IPS-20b (cell line): ENCODE measurements at regions not wholly inside any gene's neighbourhood (a gene's known extent, or its start where the extent isn't known, plus 50 kb on each side); places are given as distances from the start of the nearest gene placed in this dataset.
"Not testable (repeated sequence)": the region's sequence is repeated elsewhere in the genome, so short reads cannot be mapped to it uniquely, and the experiment has no call there.

Experiments used
- H3K27ac ChIP-seq: one replicate; pipeline ENCODE4 v1.5.1; 2013; ENCODE audit warnings: low read length
- H3K27me3 ChIP-seq: 2 replicates; pipeline ENCODE4 v1.6.1; 2013; ENCODE audit warnings: mild to moderate bottlenecking, low read length, inconsistent platforms; ENCODE audit not compliant: insufficient read depth
- H3K36me3 ChIP-seq: 2 replicates; pipeline ENCODE4 v1.6.1; 2013; ENCODE audit warnings: low read depth, mild to moderate bottlenecking, inconsistent platforms, low read length, moderate library complexity; ENCODE audit not compliant: insufficient read depth
- H3K4me1 ChIP-seq: 2 replicates; pipeline ENCODE4 v1.6.1; 2013; ENCODE audit warnings: mild to moderate bottlenecking, control low read depth, inconsistent platforms, low read length, moderate library complexity; ENCODE audit not compliant: insufficient read depth
- H3K4me3 ChIP-seq: 2 replicates; pipeline ENCODE4 v1.5.1; 2013; ENCODE audit warnings: mild to moderate bottlenecking, low read length, inconsistent platforms
- H3K9ac ChIP-seq: 2 replicates; pipeline ENCODE4 v1.6.1; 2013; ENCODE audit warnings: low read depth, mild to moderate bottlenecking, inconsistent platforms, low read length, moderate library complexity
- H3K9me3 ChIP-seq: 2 replicates; pipeline ENCODE4 v1.6.1; 2013; ENCODE audit warnings: mild to moderate bottlenecking, low read depth, low read length, inconsistent platforms; ENCODE audit not compliant: insufficient read depth

DNA sequence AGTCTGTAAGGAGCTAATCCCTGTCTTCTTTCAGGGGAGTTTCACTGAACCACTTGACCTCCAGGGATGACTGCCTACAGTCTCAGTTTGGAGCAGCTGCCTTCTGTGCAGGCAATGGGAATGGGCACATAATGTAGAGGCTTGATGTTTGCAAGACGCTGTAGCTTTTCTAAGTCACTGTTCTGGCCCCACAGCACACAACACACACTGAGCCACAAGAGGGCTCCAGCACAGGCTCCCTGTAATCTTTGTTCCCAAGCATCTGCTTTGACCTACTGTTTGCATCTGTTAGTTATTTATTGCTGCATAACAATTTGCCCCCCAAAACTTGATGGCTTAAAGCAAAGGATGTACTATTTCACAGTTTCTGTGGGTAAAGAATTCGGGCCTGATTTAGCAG lies 419.0 kb upstream of the ASIC2 start:
- no peaks in the 10 kb centered on the region for H3K4me1 ChIP-seq
- no peaks in the 10 kb centered on the region for H3K36me3 ChIP-seq
- H3K27ac ChIP-seq = no peak overlapping the region
- no peak overlapping the region for H3K4me3 ChIP-seq
- H3K27me3 ChIP-seq = peaks cover 8% of the 10 kb centered on the region; the same call in 1 of the 2 replicates
- no peaks in the 10 kb centered on the region for H3K9me3 ChIP-seq
- no peak overlapping the region for H3K9ac ChIP-seq

DNA sequence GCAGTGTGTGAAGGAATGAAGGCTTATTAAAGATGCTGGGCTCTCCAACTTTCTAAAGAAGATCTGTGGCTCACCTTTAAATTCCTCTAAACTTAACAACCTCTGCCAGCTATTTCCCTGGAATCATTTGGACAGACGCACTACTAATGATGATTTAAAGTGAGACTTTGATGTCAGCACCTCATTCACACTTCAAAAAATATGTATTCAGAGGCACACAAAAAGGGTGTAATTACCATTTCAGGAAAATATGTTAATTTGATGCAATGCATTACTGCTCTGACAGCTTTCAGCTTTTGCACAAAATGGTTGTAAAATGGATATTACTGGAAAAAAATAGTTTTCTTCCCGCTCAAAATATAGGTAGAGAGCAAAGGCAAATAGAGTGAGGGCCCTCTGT lies 423.9 kb upstream of the ASIC2 start:
- no peaks in the 10 kb centered on the region for H3K9me3 ChIP-seq
- no peak overlapping the region for H3K9ac ChIP-seq
- H3K27ac ChIP-seq = no peak overlapping the region
- no peaks in the 10 kb centered on the region for H3K36me3 ChIP-seq
- H3K27me3 ChIP-seq = no peaks in the 10 kb centered on the region; the same call in 1 of the 2 replicates
- H3K4me3 ChIP-seq = no peak overlapping the region
- H3K4me1 ChIP-seq = no peaks in the 10 kb centered on the region

DNA sequence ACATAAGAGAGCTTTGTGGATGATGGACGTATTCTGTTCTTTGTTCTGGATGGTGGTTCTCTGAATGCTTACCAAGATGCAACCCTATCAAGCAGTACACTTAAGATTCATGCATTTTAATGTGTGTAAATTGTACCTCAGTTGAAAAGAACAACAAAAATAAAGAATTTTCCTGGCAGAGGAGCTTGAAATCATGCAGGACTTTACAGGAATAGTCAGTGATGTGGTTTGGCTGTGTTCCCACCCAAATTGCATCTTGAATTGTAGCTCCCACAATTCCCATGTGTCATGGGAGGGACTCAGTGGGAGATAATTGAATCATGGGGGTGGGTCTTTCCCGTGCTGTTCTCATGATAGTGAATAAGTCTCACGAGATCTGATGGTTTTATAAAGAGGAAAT lies 430.6 kb upstream of the ASIC2 start:
- H3K4me1 ChIP-seq, H3K9me3 ChIP-seq, H3K27me3 ChIP-seq, H3K4me3 ChIP-seq, H3K36me3 ChIP-seq, H3K27ac ChIP-seq, H3K9ac ChIP-seq: not testable (repeated sequence)

DNA sequence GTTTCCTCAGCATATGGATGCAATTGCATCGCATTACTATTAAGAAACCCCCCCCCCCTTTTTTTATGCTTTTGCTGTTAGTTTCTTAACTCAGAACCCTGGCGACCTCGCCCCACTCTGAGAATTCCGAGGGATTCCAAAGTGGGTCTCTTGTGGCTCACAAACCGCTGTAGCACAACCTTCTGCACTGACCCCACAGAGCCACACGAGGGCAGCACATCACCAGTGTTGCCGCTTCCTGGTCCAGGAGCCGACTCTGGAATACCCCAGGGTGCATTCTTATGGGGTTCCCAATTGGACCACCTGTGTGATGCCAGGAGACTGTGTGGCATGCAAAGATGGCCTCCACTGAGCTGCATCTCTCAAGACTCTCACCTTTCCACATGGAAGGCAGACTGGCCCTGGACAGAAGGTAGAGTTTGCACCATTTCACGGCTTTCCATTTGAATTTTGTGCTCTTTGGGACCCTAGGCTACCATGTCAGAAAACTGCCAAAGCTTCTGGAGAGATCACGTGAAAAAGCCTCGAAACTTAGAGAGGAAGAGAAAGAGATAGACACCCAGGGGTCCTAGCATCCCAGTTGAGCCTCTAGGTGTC lies 432.7 kb upstream of the ASIC2 start:
- Histone ChIP-seq H3K4me1 (no peaks in the 10 kb centered on the region), H3K27me3 (no peaks in the 10 kb centered on the region), H3K27ac (no peak overlapping the region), H3K36me3 (no peaks in the 10 kb centered on the region), H3K9me3 (no peaks in the 10 kb centered on the region), H3K4me3 (no peak overlapping the region), H3K9ac (no peak overlapping the region)

DNA sequence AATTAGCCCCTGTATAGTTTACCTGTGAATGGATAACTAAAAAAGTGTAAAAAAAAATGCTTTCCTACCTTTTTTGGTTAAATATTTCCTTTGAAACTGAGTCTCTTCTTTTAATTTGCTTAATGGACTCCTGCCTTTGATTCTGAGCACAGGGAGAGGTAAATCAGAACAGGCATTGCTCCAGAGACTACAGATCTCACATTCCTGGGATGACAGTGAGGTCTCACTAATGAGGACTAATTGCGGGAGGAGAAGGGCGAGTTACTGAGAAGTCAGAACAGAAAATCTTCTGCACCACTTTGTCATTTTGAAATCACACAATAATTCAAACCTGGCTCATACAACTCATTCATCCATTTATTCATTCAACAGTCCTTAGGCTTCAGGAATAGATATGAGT lies 437.0 kb upstream of the ASIC2 start:
- Histone ChIP-seq H3K36me3 (no peaks in the 10 kb centered on the region), H3K9ac (no peak overlapping the region), H3K4me1 (no peaks in the 10 kb centered on the region), H3K27me3 (no peaks in the 10 kb centered on the region), H3K9me3 (no peaks in the 10 kb centered on the region), H3K4me3 (no peak overlapping the region), H3K27ac (no peak overlapping the region)

DNA sequence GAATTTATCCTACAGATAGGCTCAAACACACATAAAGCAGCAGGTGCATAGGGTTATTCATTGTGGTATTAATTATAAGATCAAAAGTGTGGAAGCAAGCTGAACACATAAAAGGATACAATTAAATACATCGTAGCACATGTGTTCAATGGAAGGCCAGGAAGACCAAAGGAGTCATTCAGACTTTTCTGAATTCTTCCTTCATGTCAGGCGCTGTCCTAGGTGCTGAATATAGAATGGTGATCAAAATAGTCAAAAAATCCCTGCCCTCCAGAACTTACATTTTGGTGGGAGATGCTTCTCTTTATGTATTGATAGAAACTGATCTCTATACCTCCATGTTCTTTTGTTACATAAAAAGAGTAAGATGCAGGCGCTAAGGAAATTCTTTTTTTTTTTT lies 439.0 kb upstream of the ASIC2 start:
- Histone ChIP-seq H3K36me3 (no peaks in the 10 kb centered on the region), H3K9me3 (no peaks in the 10 kb centered on the region), H3K4me3 (no peak overlapping the region), H3K27ac (no peak overlapping the region), H3K4me1 (no peaks in the 10 kb centered on the region), H3K27me3 (no peaks in the 10 kb centered on the region), H3K9ac (no peak overlapping the region)

DNA sequence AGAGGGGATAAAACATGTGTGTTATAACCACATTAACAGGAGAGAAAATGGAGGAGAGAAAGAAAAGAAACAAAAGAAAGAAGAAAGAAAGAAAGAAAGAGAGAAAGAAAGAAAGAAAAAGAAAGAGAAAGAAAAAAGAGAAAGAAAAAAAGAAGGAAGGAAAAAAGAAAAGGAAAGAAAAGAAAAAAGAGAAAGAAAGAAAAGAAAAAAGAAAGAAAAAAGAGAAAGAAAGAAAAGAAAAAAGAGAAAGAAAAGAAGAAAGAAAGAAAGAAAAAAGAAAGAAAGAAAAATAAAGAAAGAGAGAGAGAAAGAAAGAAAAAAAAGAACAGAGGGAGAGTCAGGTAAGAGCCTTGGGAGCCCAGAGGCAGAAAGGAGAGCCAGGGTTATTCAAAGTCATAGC lies 446.6 kb upstream of the ASIC2 start:
- H3K4me3 ChIP-seq = no peak overlapping the region
- H3K27me3 ChIP-seq = no peaks in the 10 kb centered on the region
- no peaks in the 10 kb centered on the region for H3K36me3 ChIP-seq
- no peak overlapping the region for H3K9ac ChIP-seq
- H3K27ac ChIP-seq = no peak overlapping the region
- no peaks in the 10 kb centered on the region for H3K9me3 ChIP-seq
- no peaks in the 10 kb centered on the region for H3K4me1 ChIP-seq

DNA sequence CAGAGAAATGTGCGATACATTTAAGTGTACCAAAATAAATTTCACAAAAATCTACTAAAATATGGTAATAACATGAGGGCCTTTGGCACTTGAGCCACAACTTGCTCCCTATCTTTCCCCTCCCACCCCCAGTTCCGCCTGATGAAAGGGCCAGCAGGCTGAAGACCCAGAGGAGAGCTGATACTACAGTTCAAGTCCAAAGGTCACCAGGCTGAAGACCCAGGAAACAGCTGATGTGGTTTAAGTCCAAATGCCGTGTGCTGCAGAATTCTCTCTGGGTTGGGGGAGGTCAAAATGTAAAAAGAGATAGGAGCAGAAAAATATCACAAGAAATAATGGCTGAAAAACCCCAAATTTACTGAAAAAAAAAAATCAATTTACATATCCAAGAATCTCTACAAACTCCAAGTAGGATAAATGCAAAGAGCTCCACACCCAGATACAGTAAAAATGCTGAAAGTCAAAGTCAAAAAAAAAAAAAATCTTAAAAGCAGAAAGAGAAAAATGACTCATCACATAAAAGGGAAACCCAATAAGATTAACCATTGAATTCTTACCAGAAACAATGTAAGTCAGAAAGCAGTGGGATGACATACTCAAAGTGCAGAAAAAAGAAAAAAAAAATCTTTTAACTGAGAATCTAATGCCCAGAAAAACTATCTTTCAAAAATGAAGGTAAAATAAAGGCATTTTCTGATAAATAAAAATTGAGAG lies 452.1 kb upstream of the ASIC2 start:
- H3K9ac ChIP-seq = no peak overlapping the region
- H3K36me3 ChIP-seq = no peaks in the 10 kb centered on the region
- H3K27me3 ChIP-seq = peaks cover 29% of the 10 kb centered on the region
- peaks cover 3% of the 10 kb centered on the region for H3K4me1 ChIP-seq
- no peak overlapping the region for H3K27ac ChIP-seq
- no peaks in the 10 kb centered on the region for H3K9me3 ChIP-seq
- no peak overlapping the region for H3K4me3 ChIP-seq

DNA sequence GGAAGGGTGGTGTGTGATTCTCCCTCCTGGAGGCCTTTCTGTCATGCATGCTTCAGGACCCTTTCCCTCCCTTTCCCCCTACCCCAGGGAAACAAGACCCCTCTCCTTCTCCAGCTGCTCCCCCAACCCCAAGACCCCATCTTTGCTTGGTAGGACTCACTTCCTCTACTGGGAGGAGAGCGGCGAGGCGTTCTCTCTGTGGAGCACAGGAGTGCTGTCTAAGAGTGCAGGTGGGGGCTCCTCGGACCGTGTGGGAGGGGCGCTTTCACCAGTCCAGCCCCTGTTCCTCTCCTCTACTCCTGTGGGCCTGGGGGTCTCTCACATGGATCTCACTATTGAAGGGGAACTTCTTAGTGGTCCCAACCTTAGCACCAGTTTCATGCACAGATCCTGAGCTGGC lies 456.1 kb upstream of the ASIC2 start:
- no peak overlapping the region for H3K9ac ChIP-seq
- H3K9me3 ChIP-seq = no peaks in the 10 kb centered on the region
- H3K27me3 ChIP-seq = peaks cover 32% of the 10 kb centered on the region
- peaks cover 15% of the 10 kb centered on the region for H3K4me1 ChIP-seq
- H3K27ac ChIP-seq = no peak overlapping the region
- H3K36me3 ChIP-seq = no peaks in the 10 kb centered on the region
- no peak overlapping the region for H3K4me3 ChIP-seq

DNA sequence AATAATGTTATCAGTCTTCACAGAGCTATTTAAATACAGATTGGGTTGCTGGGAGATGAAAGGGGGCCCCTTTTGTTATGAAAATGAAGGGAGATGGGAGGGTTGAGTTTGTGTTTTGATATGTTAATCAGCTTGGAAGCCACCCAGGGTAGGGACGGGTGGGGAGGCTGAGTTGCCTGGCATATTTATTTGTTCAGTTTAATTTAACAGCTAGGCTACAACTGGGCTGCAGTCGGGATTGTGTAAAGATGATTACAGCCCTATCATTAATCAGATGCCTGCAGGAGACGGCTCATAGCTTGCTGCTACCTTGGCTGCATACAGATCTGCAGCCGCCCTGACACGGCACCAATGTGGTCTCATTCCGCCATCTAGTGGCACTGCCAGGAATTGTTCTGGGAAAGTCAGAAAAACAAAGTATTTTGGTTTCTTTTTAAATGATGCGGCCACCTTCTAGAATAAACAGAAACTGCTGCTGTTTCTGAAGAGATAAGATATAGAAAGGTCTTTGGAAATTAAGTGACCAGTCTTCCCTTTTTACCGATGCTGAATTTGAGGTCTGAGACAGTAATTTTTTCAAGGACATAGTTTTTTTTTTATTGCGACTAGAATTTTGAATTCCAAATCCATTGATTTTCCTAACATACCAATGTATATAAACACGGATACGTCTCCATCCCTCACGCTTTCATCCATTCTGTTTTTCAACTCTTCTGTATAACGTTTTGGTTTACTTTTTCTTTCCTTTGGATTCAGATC lies 458.0 kb upstream of the ASIC2 start:
- Histone ChIP-seq H3K9me3 (peaks cover 8% of the 10 kb centered on the region; the same call in 1 of the 2 replicates), H3K27ac (no peak overlapping the region), H3K27me3 (peaks cover 32% of the 10 kb centered on the region), H3K36me3 (no peaks in the 10 kb centered on the region), H3K9ac (peak overlapping the region; percentile 22; the same call in 1 of the 2 replicates), H3K4me1 (peaks cover 15% of the 10 kb centered on the region), H3K4me3 (peak overlapping the region; percentile 58)

DNA sequence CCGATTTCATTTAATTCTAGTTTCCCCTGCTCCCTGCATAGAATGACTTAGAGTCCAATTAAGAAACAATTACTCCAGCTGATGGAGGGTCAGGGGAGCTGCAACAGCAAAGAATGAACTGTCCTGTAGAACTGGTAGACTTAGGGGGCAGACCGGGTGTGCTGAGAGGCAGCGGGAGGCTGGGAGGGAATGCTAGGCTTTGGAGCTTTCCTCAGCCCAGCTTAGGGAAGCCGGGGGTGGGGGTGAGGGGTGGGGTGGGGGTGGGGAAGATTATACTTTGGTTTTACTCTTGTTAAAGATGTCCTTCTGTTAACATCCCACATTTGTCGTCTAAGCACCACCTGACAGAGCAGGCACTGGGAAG lies 458.6 kb upstream of the ASIC2 start:
- H3K9me3 ChIP-seq = peaks cover 8% of the 10 kb centered on the region; the same call in 1 of the 2 replicates
- H3K27ac ChIP-seq = no peak overlapping the region
- peak overlapping the region; percentile 22; the same call in 1 of the 2 replicates for H3K9ac ChIP-seq
- no peaks in the 10 kb centered on the region for H3K36me3 ChIP-seq
- H3K4me3 ChIP-seq = peak overlapping the region; percentile 58
- peaks cover 15% of the 10 kb centered on the region for H3K4me1 ChIP-seq
- peaks cover 32% of the 10 kb centered on the region for H3K27me3 ChIP-seq

DNA sequence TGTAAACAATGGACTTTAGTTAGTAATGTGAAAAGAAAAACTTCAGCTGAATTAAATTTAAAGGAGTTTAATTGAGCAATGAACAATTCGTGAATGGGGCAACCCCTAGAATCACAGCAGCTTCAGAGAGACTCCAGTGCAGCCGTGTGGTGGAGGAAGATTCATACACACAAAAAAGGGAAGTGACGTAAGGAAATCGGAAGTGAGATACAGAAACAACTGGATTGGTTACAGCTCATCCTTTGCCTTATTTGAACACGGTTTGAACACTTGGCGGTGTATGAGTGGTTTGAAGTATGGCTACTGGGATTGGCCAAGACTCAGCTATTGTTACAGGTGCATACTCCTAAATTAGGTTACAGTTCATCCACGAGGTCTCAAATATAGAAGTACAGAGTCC lies 460.4 kb upstream of the ASIC2 start:
- Histone ChIP-seq H3K9ac (no peak overlapping the region), H3K9me3 (peaks cover 8% of the 10 kb centered on the region; the same call in 1 of the 2 replicates), H3K36me3 (no peaks in the 10 kb centered on the region), H3K4me1 (peaks cover 15% of the 10 kb centered on the region), H3K27me3 (peaks cover 21% of the 10 kb centered on the region), H3K4me3 (no peak overlapping the region), H3K27ac (no peak overlapping the region)
